HG02763 (cell line): ENCODE measurements at regions not wholly inside any gene's neighbourhood (a gene's known extent, or its start where the extent isn't known, plus 50 kb on each side); places are given as distances from the start of the nearest gene placed in this dataset.

Source experiments
- ATAC-seq: cut with Tn5 transposase; IDR thresholded peaks from one replicate; pipeline ENCODE4 v1.9.1; 2021; ENCODE audit warnings: mild to moderate bottlenecking, moderate library complexity; ENCODE audit not compliant: unreplicated experiment

GRCh38 chr3:184659797-184660301, 52.0 kb downstream of the MAGEF1 start:
- no peak for ATAC-seq

- no peak for ATAC-seq
These were observed 53.5 kb downstream of the MAGEF1 start for GRCh38 chr3:184658223-184658928.

- peak; percentile 70 for ATAC-seq
These were observed 54.8 kb downstream of the MAGEF1 start for GRCh38 chr3:184656829-184657681.

- ATAC-seq: no peak
These were observed 55.4 kb downstream of the MAGEF1 start for GRCh38 chr3:184656458-184656828.

- ATAC-seq: no peak
These were observed 56.3 kb downstream of the MAGEF1 start for GRCh38 chr3:184655597-184655996.

GRCh38 chr3:184654375-184654774, 57.5 kb downstream of the MAGEF1 start:
- no peak for ATAC-seq

GRCh38 chr3:184652465-184652864, 59.4 kb downstream of the MAGEF1 start:
- ATAC-seq: no peak

GRCh38 chr3:184651904-184652303, 60.0 kb downstream of the MAGEF1 start:
- no peak for ATAC-seq

- ATAC-seq: no peak
These were observed 63.2 kb downstream of the MAGEF1 start for GRCh38 chr3:184648636-184649035.

GRCh38 chr3:184647405-184647936, 64.4 kb downstream of the MAGEF1 start:
- ATAC-seq: no peak

GRCh38 chr3:184645336-184645735, 66.5 kb downstream of the MAGEF1 start:
- ATAC-seq: no peak

- no peak for ATAC-seq
These were observed 68.4 kb downstream of the MAGEF1 start for GRCh38 chr3:184643442-184643841.

- no peak for ATAC-seq
These were observed 69.1 kb downstream of the MAGEF1 start for GRCh38 chr3:184642631-184643285.

GRCh38 chr3:184641430-184641829, 70.4 kb downstream of the MAGEF1 start:
- ATAC-seq: no peak

- ATAC-seq: no peak
These were observed 72.5 kb downstream of the MAGEF1 start for GRCh38 chr3:184639351-184639750.

GRCh38 chr3:184637705-184638104, 74.2 kb downstream of the MAGEF1 start:
- ATAC-seq: no peak

- no peak for ATAC-seq
These were observed 75.0 kb downstream of the MAGEF1 start for GRCh38 chr3:184636741-184637316.

- ATAC-seq: no peak
These were observed 74.2 kb downstream of the EPHB3 start for GRCh38 chr3:184635774-184636173.

GRCh38 chr3:184635126-184635525, 73.5 kb downstream of the EPHB3 start:
- ATAC-seq: no peak

GRCh38 chr3:184633237-184633579, 71.6 kb downstream of the EPHB3 start:
- no peak for ATAC-seq
